ENCODE measurements at regions not wholly inside any gene's neighbourhood (a gene's known extent, or its start where the extent isn't known, plus 50 kb on each side); places are given as distances from the start of the nearest gene placed in this dataset.

DNA sequence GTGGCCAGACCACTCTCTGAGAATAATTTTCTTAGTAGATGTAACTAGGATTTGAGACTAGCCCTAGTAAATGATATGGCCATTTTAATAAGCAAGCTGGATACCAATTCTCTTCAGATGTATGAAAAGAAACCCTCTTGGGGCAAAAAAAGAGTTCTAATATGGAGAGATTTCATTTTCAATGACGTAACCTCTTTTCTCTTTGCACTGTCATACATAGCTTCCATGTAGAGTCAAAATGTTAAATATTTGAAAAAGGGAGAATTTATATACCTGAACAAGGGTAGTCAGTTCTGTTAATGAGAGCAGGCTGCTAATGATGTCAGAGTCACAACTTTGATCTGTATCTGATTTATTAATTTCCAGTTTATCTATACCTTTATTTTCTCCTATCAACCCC is 120.0 kb downstream of the KBTBD8 start:
- DNase-seq (no peak), ATAC-seq (ENCODE audit: low read depth) (no peak)
- H3K27ac ChIP-seq (ENCODE audit: insufficient read depth, low read length), result no peak overlapping the region
- H3K9me3 ChIP-seq (ENCODE audit: control insufficient read depth, insufficient read depth, low read length), result no peaks in the 10 kb centered on the region
- in situ Hi-C loops (cut with MboI; ENCODE audit: low sequenced_read_pairs), result loop anchor here (25.0 kb wide), 1 partner anchor 244 kb away; no protein-coding TSS in a partner anchor
- intact Hi-C loops (cut with micrococcal nuclease), result no loop called here
- H2BK120ac ChIP-seq (ENCODE audit: low read depth, low read length), result no peak overlapping the region
- no peak overlapping the region for H3K56ac ChIP-seq (ENCODE audit: extremely low read depth, insufficient read depth, low read length)
- H3K4me3 ChIP-seq (ENCODE audit: insufficient read depth, low read depth, low read length), result no peak overlapping the region
- H2BK20ac ChIP-seq (ENCODE audit: low read depth, low read length), result no peak overlapping the region
- BruUV-seq (replicated peaks), result no TSS peak
- dilution Hi-C loops (cut with HindIII; ENCODE audit: low sequenced_read_pairs, unreplicated experiment), result no loop called here
- no peak overlapping the region for H4K5ac ChIP-seq (ENCODE audit: low read depth, low read length)
- no peaks in the 10 kb centered on the region for H3K9me1 ChIP-seq (ENCODE audit: insufficient read depth, low read length)
- POLR2A ChIA-PET (ENCODE audit: unreplicated experiment), result no interaction called here
- H2AFZ ChIP-seq (replicated peaks; ENCODE audit: low read length, poor library complexity), result no peak overlapping the region
- TF ChIP-seq RAD21 (IDR thresholded peaks at IDR 0.05; ENCODE audit: low read length) (no peak), CTCF (conservative IDR thresholded peaks at IDR 0.05; ENCODE audit: low read depth, low read length) (no peak), MAZ (IDR thresholded peaks at IDR 0.05; ENCODE audit: borderline replicate concordance, low read depth, low read length) (no peak), MXI1 (IDR thresholded peaks at IDR 0.05; ENCODE audit: borderline replicate concordance, low read depth, low read length) (no peak), USF2 (IDR thresholded peaks at IDR 0.05; ENCODE audit: low read depth, low read length) (no peak), ELK1 (IDR thresholded peaks at IDR 0.05; ENCODE audit: borderline replicate concordance, low read depth, low read length) (no peak), CHD1 (IDR thresholded peaks at IDR 0.05; ENCODE audit: low read depth, low read length) (no peak), SMC3 (IDR thresholded peaks at IDR 0.05; ENCODE audit: low read depth, low read length) (no peak), RFX5 (IDR thresholded peaks at IDR 0.05; ENCODE audit: low read depth, low read length) (no peak), RCOR1 (IDR thresholded peaks at IDR 0.05; ENCODE audit: insufficient replicate concordance, low read length) (no peak)
- H4K8ac ChIP-seq (ENCODE audit: low read depth in 2 of 2, low read length in 2 of 2), result no peak overlapping the region
- no peaks in the 10 kb centered on the region for H3K27me3 ChIP-seq (ENCODE audit: control insufficient read depth, insufficient read depth, low read length)
- H2AK5ac ChIP-seq (ENCODE audit: low read depth, low read length), result no peak overlapping the region
- H3K79me1 ChIP-seq (ENCODE audit: low read depth in 1 of 2, low read length in 2 of 2), result no peaks in the 10 kb centered on the region
- H3K4me1 ChIP-seq (ENCODE audit: control insufficient read depth, insufficient read depth, low read length), result no peaks in the 10 kb centered on the region
- no peak overlapping the region for H3K18ac ChIP-seq (ENCODE audit: low read depth, low read length)
- no peak overlapping the region for H2AK9ac ChIP-seq (replicated peaks; ENCODE audit: low read depth, low read length, poor library complexity)
- no peak overlapping the region for H3K23ac ChIP-seq (ENCODE audit: low read depth, low read length)
- CTCF ChIA-PET, result no interaction called here
- no peak overlapping the region for H3K4me2 ChIP-seq (ENCODE audit: low read depth, low read length)
- H2BK15ac ChIP-seq (ENCODE audit: low read depth, low read length), result no peak overlapping the region
- H4K20me1 ChIP-seq (ENCODE audit: insufficient read depth, low read length), result no peaks in the 10 kb centered on the region
- no peak overlapping the region for H3K4ac ChIP-seq (ENCODE audit: low read depth, low read length)
- H3K9ac ChIP-seq (ENCODE audit: low read depth, low read length), result no peak overlapping the region
- H3K14ac ChIP-seq (replicated peaks; ENCODE audit: low read depth, low read length), result no peak overlapping the region
- H4K91ac ChIP-seq (ENCODE audit: insufficient read depth, low read depth, low read length), result no peak overlapping the region
- no peak overlapping the region for H2BK5ac ChIP-seq (ENCODE audit: low read depth, low read length, poor library complexity, severe bottlenecking)
- no CpG with 5 or more reads among the region's 1 CpG for WGBS, 2 experiments (ENCODE audit: extremely low coverage in 2 of 2, insufficient read length in 1 of 2)
- no peaks in the 10 kb centered on the region for H3K36me3 ChIP-seq (ENCODE audit: control insufficient read depth, insufficient read depth, low read length)
